Gastrocnemius medialis (tissue), 4 donors: ENCODE measurements at regions not wholly inside any gene's neighbourhood (a gene's known extent, or its start where the extent isn't known, plus 50 kb on each side); places are given as distances from the start of the nearest gene placed in this dataset.

Experiments
- CTCF ChIP-seq, 5 experiments: fragments of 450-650 bp in 3 of 5; fragments of 200-600 bp in 2 of 5; sonication (generic) in 2 of 5; IDR thresholded peaks in 4 of 5; conservative IDR thresholded peaks in 1 of 5; 1 replicate in 4 of 5; 2 replicates in 1 of 5; pipeline ENCODE4 v1.5.1; 2016 to 2019; ENCODE audit warnings: antibody characterized with exemption in 5 of 5, mild to moderate bottlenecking in 3 of 5, moderate library complexity in 3 of 5
- POLR2A ChIP-seq, 2 donors: fragments of 450-650 bp; IDR thresholded peaks; one replicate each; pipeline ENCODE4 v1.6.1; 2017; ENCODE audit warnings: antibody characterized with exemption in 2 of 2, mild to moderate bottlenecking in 2 of 2, moderate library complexity in 2 of 2

- TF ChIP-seq CTCF (IDR thresholded peaks at IDR 0.05 in 4 of 5, conservative IDR thresholded peaks at IDR 0.05 in 1 of 5) (no peak), POLR2A (IDR thresholded peaks at IDR 0.05) (no peak)
These were observed 503.6 kb upstream of the TUSC1 start for GRCh38 chr9:26181836-26182235.
